Activated CD4-positive, alpha-beta T cell treated with anti-CD3 and anti-CD28 coated beads, Interleukin-10, Interleukin-2, amounts not matched to agents 100 ng/mL and 50 ng/mL, durations not matched to agents 16 hours and 8 hours (primary cell): ENCODE measurements at regions not wholly inside any gene's neighbourhood (a gene's known extent, or its start where the extent isn't known, plus 50 kb on each side); places are given as distances from the start of the nearest gene placed in this dataset.

ENCODE experiments used
- DNase-seq: peaks from one replicate; pipeline ENCODE4 v3.0.0-alpha.2; 2020

GRCh38 chr2:222798528-222798927 lies 62.3 kb upstream of the ACSL3 start:
- DNase-seq, result no peak

- DNase-seq, result no peak
Measured at GRCh38 chr2:222799262-222799918, 61.4 kb upstream of the ACSL3 start.

- DNase-seq, result no peak
Measured at GRCh38 chr2:222802514-222803196, 58.2 kb upstream of the ACSL3 start.

GRCh38 chr2:222804351-222804750 lies 56.5 kb upstream of the ACSL3 start:
- no peak for DNase-seq

- peak; percentile 12 for DNase-seq
Measured at GRCh38 chr2:222805591-222806304, 55.1 kb upstream of the ACSL3 start.

- DNase-seq, result no peak
Measured at GRCh38 chr2:222806526-222807137, 54.2 kb upstream of the ACSL3 start.

- no peak for DNase-seq
Measured at GRCh38 chr2:222807431-222807830, 53.4 kb upstream of the ACSL3 start.

GRCh38 chr2:222809582-222809981 lies 51.3 kb upstream of the ACSL3 start:
- no peak for DNase-seq

GRCh38 chr2:222810044-222810443 lies 50.8 kb upstream of the ACSL3 start:
- no peak for DNase-seq
